HG03097 (cell line): ENCODE measurements at regions not wholly inside any gene's neighbourhood (a gene's known extent, or its start where the extent isn't known, plus 50 kb on each side); places are given as distances from the start of the nearest gene placed in this dataset.

ENCODE experiments used
- ATAC-seq: cut with Tn5 transposase; IDR thresholded peaks from one replicate; pipeline ENCODE4 v1.9.1; 2021; ENCODE audit not compliant: unreplicated experiment, low FRiP score

DNA sequence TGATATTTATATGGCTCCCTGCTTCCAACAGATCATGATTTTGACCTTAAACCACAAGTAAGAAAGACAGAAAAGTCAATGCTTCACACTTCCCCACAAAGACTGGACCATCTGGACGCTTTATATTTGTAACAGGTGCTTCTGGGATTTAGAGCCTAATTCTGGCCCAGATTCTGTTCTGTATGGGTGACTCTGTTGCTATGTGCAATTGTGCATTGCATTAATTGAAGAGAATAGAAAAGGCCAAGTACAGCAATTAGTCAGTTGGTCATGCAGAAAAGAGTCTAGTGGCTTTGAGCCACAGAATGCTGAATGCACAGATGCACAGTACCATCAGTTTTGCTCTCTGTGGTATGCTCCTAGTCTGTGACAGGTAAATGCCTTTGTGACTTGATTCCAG lies 657.4 kb upstream of the ATXN8OS start:
- no peak for ATAC-seq

DNA sequence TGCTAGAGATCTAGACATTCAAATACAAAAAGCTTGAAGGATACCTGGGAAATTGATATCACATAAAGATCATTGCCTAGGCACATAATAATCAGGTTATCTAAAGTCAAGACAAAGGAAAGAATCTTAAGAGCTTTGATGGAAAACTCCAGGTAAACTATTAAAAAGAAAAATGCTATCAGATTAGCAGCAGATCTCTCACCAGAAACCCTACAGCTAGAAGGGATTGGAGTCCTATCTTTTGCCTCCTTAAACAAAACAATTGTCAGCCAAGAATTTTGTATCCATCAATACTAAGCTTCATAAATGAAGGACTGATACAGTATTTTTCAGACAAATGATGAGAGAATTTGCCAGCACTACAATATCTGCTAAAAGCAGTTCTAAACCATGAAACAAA lies 682.4 kb upstream of the ATXN8OS start:
- ATAC-seq, result no peak

DNA sequence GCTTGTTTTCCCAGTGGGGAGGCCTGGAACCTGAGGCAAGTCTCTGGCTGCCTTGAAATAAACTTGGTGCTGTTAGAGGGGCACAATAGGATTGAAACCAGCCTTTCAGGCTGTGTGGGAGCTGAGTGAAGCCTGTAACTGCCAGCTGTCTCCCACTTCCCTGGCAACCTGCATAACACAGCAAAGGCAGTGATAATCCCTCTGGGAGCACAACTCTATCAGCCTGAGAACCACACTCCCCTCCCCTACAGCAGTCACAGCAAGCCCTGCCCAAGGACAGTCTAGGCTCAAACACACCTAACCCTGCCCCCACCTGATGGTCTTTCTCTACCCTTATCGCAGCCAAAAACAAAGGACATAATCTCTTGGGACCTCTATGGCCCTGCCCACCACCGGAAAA lies 683.8 kb upstream of the ATXN8OS start:
- no peak for ATAC-seq

DNA sequence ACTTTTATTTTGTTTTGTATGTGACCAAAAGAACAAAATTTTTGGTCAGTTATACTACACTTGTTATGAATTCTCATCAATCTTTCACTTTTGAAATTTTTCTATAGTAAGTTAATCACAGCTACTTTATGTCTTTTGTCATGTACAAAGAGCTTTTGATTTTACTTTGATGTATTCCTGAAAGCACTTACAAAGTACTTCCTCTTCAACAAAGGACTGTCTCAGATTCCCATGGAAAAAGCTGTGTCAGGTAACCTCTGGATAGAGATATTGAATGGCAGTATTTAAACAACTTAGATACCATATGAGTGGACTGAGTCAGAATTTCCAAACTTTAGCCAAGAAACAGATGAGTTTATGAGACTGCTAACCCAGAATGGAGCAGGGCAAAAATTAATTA lies 689.3 kb upstream of the ATXN8OS start:
- no peak for ATAC-seq

DNA sequence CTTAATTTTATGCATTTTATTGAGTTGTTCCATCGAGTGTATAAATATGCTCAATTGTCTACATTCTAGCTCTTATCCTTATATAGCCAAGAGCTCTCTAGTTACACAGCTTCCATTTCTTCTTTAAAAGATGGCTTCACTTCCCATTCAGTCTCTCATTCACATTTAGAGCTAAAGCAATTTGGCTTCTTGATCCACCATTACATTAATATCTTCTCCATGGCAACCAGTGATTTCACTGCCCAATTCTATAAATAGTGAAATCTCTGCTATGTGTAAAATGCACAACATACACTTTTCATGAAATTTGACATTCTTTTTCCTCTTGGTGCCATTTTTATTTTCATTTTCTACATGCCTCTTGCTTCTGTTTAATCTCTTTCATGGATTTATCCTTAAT lies 696.9 kb upstream of the ATXN8OS start:
- no peak for ATAC-seq

DNA sequence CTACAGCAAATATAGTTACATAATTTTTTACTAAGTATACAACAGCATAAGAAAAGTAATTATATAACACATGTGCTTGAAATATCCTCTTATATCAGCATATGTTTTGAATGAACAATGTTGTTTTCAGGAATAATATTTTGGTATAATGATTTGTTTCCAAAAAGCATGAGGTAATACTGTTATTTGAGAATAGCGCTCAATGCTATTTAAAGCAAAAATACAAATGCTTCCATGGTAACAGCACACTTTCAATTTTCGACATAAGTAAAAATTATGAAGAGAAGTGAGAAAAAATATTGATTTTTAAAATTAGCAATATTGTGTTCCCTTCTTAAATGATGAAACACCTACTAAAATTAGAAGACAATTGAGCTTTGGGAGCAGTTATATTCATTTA lies 715.9 kb upstream of the ATXN8OS start:
- ATAC-seq, result no peak

DNA sequence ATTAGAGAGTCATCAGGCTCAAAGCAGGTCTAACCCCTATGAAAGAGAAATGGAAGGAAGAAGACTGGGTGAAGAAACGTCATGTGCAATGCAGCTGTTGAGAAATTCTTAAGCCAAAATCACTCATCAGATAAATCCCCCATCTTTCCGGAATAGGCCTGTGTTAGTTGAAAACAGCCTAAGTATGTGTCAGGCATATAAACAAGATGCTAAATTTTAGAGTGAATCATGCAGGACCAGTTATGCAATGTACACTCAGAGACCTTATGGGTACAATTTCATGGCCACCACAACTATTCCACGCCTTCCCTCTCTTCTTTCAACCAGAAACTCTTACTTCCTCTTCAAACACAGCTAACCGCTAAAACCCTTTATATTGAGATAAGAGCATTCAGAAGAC lies 717.7 kb upstream of the ATXN8OS start:
- ATAC-seq, result no peak

DNA sequence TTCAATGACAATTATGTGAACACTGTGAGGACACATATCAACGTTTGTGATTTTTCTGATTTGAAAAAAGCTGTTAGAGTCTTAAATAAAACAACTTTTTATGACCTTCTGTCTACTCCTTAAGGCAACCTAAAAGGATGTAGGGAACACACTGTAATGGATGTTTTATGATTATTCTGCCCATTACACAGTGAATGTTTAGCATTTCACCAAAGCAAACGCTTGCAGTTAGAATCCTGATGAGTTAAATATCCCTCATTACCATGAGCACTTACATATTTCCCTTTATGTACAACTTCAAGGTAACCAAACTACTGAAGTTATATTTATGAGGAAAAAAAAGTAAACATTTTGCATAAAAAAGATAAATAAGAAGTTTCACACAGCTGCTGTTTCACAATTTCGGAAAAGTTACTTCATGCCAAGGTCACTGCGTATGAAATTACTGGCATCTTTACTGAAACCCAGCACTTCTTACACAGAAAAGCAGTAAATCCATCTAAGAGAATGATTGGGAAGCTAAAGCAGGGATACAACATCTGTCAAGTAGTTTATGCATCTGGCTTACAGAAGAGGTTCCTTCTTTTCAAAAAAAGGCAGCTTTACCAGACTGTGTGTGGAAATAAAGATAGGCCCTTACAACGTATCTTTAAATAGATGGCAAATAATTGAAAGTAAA lies 733.7 kb upstream of the ATXN8OS start:
- no peak for ATAC-seq

DNA sequence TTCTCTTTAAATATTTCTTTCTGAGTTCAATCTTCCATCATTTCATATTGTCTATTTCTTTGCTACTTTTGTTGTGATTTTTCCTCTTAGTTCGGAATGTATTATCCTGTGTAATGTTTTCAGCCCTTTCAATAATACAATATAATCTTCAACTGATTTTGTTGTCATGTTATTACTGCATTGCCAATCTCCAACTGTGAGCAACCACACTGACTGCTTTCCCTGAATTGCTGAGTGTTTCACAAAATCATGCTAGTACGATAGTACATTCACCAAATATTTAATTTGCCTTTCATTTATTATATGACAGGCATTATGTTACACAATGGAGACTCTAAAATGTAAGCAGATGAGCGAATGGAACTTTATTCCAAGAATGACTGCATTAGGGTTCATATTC lies 744.3 kb upstream of the ATXN8OS start:
- ATAC-seq, result no peak

DNA sequence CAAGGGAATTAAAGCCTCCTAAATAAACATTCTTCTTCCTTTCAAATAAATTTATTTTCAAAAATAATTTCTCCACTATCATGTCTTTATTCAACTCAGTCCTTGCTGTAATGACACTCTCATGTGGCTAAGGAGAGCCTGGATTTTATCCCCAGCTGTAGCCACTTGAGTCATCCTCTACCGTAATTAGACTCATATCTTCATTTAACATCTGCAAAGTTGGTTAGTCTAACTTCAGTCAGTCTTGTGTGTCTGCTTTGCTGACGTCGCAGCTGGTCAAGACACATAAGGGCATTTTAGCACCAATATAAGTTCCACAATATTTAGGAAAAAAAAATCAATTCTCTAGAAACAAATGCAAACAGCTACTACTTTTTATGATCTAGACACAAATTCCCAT lies 776.4 kb upstream of the ATXN8OS start:
- ATAC-seq, result no peak

DNA sequence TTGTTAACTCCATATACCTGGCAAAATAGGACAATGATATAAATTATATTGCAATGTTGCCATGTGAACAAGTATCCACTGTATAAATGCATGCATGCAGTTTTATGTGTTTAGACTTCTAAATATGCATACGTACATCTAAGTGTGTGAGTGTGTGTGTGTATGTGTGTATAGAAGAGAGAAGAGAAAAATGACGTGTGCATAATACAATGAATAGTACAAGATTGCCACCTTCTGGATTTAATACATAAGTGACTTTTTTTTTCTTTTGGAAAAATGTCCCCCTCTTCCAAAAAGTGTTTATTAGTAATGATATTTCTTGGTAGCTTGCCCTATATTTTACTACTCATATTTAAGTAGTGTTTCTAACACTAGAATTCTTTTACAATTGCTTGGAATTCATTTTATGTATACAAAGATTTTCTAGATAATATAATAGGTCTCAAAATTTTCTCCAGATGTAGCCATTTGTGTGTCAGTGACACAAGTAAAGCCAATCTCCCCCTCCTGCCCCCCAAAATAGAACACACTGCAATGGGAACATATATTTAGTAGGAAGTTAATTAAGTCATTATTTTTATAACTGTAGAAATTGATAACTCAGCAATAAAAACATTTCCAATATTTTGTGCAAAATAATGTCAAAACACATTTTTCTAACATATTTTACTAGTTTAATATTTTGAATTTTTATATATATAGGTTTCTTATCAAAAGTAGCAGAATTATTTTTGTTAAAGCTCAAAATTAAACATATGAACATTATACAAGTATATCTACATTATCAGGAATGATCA lies 783.3 kb upstream of the ATXN8OS start:
- ATAC-seq, result no peak

DNA sequence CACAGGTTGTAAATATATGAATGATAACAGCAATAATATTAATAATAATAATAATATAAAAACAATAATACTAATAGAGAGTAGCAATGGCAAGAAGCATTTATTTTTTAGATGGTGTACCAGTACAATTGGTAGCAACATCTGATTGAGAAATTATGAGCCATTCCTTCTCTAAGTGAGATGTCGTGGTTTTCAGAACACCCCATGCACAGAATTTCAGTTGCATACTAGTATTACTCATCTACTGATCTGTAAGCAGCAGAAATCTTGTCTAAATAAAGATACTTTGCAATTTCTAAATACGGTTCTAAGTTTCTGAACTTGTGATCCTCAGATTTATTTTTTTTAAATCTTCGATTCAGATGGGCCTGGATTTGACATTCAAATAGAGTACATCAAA lies 788.0 kb upstream of the ATXN8OS start:
- no peak for ATAC-seq

DNA sequence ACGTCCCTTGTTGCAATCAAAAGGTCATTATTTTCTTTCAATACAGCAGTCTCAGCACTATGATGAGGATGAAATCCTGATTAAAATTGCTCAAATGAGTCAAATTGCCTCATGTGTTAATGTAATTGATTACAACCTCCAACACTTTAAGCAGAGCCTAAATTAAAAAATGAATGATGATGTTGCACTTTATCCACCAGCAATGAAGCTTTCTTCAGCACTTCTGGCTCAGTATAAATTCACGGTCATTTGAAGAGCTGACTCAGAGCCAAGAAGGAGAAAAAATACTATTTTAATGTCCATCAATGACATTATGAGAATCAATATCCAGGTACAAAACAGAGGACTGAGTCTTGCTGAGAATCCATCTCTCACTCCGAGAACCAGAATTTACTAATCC lies 792.6 kb upstream of the ATXN8OS start:
- no peak for ATAC-seq

DNA sequence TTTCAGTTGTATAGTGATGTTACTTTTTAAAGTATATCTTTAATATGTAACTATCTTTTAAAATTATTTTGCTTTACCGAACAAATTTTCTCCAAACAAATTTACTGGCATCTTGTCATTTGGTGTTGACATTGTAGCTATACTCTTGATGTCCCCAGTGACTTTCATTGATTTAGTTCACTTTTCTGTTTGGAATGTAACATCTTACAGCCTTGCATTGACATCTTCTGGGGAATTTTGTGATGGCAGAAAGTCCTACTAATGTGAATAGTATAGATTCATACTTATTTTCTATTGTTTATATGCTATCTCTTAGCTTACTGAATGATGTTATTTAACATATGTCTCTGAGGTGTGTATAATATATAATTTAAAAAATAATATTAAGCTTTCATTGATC lies 800.9 kb upstream of the ATXN8OS start:
- no peak for ATAC-seq

DNA sequence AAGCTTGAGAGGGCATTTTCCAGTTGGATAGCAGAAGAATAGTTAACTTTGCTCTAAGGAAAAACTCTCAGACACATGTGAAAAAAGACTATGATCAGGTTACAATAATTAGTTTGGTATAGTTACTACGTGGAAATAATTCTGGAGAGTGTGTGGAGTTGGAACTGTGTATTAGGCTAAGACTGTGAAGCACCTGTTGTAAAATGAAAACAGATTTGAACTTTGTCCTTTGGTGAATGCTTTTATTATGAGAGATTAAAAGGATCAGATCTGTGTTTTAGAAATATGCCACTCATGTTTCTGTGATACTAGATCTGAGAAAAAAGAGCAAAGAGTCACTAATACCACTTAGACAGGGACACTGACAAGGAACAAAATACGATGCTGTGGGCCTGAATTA lies 807.5 kb upstream of the ATXN8OS start:
- ATAC-seq, result no peak

DNA sequence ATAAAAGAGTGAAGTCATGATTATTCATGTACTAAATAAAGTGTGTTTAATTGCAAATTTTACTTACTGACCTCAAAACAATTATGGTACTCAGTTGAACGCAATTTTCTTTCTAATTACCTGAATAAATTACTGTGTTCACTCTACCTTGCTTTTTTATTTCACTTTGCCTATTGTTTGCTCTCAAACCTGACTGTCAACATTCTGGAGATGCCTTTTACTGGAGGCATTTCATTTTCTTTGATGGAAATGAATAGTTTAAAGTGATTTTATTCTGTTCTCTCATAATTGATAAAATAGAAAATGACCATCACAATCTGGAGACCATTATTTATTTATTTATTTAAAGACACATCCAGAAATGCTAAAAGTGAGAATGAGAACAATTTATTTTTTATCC lies 811.5 kb upstream of the ATXN8OS start:
- no peak for ATAC-seq

DNA sequence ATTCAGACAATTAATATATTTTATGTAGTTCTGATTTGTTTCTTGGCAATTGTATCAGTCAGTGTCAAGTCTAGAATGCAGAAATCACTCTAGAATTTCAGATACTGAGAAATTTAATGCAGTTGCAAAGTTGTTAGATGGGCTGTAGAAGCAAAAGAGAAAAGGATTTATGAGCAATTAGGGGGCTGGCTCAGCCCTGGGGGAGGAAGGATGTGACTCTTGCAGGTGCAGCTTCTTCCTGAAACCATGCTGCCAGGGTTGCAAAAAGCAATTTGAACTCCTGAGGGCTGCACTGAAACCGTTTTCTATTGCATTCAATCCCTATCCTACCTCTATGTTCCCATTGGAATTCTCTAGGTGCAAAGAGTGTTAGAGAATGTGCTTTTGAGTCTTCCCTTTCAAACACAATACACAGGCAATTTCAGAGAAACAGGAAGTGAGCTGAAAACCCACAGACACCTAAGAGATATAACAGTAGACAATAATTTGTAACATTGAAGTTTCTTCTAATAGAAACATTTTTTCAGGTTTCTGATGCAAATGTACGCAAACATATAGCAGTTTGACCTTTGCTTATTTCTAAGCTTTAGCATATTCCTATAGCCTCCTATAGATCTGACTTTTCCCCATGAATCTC lies 814.7 kb upstream of the ATXN8OS start:
- ATAC-seq, result no peak

DNA sequence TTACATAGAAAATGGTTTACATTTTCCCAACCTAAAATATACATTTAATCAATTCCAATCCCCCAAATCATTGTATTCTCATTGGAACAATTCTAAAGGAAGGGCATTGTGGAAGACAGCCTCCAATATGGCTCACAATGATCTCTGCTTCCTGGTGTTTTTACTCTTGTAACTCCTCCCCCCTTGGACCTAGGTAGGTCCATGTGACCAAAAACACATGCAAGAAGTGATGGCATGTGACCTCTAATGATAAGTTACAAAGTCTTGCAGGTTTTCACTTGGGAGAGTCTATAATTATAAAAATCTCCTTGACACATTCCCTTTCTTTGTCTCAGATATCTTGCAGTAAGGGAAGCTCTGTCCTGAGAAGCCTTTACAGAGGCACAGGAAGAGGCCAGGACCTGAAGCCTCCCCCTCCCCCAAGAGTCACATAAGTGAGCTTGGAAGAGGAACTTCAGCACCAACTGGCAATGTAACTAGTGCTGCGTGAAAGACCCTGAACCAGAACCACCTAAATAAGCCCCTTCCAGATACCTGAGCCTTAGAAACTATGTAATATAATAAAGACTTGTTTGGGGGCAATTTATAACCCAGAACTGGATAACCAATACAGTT lies 816.2 kb upstream of the ATXN8OS start:
- no peak for ATAC-seq

DNA sequence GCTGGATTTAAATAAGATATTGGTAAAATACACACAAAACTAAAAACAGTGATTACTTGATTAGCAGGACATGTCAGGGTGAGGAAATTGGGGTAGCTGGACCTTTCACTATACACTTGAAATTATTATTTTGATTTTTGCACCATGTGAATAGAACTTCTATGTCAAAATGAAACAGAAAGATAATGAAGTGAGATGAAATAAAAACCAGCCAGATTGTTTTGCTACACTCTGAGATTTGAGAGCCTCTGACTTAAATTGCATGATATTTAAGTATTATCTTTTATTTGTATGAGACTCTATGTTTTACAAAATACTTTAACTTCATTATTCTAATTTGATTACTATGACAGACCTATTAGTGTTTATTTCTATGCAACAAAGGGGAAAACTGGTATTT lies 819.6 kb upstream of the ATXN8OS start:
- no peak for ATAC-seq

DNA sequence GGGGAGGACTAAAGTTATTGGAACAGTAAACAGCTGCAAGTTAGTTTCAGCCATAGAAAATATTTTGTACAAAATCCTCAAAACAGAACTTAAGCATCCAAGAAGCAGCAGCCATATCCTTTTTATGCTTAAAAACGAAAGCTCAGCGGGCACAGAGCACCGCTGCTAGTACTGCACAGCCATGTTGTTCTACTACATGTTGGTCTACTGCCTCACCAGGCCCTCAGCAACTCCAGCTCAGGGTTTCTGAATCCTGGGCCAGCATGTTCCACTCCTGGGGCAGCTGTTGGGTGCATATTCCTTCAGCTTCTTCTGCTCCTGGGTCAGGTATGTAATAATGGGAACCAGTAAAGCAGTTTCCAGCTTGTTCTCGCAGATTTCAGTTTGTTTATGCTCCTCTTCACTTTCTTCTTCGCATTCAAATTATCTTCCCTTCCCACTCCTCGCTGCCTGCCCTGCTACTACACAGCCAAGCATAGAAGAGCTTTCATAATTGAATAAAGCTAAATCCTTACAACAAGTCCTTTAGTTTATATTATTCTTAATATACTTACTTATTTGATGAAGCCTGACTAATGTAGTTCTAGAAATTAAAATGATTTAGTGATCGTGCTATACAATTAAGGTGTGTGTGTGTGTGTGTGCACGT lies 820.5 kb upstream of the ATXN8OS start:
- no peak for ATAC-seq

DNA sequence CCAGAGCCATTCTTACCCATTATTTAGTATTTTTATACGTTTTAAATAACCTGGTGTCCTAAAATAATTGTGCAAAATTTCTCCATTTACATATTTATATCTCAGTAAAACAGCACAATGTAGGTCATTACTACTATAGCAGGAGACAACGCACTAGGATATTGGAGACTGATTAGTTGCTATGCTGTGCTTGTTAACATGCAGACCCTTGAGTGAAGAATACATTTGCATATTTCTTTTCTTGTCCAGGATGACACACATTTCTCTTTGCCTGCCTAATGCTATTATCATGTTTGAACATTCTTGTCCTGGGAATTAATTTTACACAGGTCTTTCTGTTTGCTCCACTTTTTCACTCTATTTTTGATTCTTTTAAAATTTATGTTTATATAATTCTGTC lies 823.8 kb upstream of the ATXN8OS start:
- ATAC-seq, result no peak
